Neuronal stem cell (in vitro differentiated cells): ENCODE measurements at regions not wholly inside any gene's neighbourhood (a gene's known extent, or its start where the extent isn't known, plus 50 kb on each side); places are given as distances from the start of the nearest gene placed in this dataset.

Source experiments
- DNase-seq: peaks from one replicate; pipeline ENCODE4 v3.0.0-alpha.2; 2013; ENCODE audit warnings: low spot score
- H2AFZ ChIP-seq: one replicate; pipeline ENCODE4 v1.6.1; 2013; ENCODE audit warnings: mild to moderate bottlenecking, low read length, inconsistent platforms
- H2AK5ac ChIP-seq: 2 replicates; pipeline ENCODE4 v1.6.1; 2013; ENCODE audit warnings: low read depth, mild to moderate bottlenecking, inconsistent platforms, low read length, moderate library complexity, mixed read lengths
- H2BK120ac ChIP-seq: 2 replicates; pipeline ENCODE4 v1.6.1; 2013; ENCODE audit warnings: low read depth, mild to moderate bottlenecking, inconsistent platforms, low read length, moderate library complexity, mixed read lengths
- H2BK12ac ChIP-seq: one replicate; pipeline ENCODE4 v1.6.1; 2013; ENCODE audit warnings: low read length, inconsistent platforms
- H2BK15ac ChIP-seq: 2 replicates; pipeline ENCODE4 v1.6.1; 2013; ENCODE audit warnings: mild to moderate bottlenecking, low read length, inconsistent platforms, mixed read lengths
- H2BK5ac ChIP-seq: one replicate; pipeline ENCODE4 v1.6.1; 2013; ENCODE audit warnings: inconsistent platforms, mild to moderate bottlenecking, low read length, moderate library complexity
- H3K14ac ChIP-seq: one replicate; pipeline ENCODE4 v1.6.1; 2013; ENCODE audit warnings: low read length, inconsistent platforms
- H3K18ac ChIP-seq: 2 replicates; pipeline ENCODE4 v1.6.1; 2013; ENCODE audit warnings: low read length, inconsistent platforms
- H3K23ac ChIP-seq: 2 replicates; pipeline ENCODE4 v1.6.1; 2013; ENCODE audit warnings: low read depth, mild to moderate bottlenecking, mixed read lengths, low read length, inconsistent platforms; ENCODE audit not compliant: poor library complexity
- H3K27ac ChIP-seq: replicated peaks from 3 replicates; pipeline ENCODE4 v1.5.1; 2013; ENCODE audit warnings: low read length, inconsistent platforms
- H3K27me3 ChIP-seq, 3 experiments: 2 replicates each; pipeline ENCODE4 v1.6.1; 2013; ENCODE audit warnings: low read length in 3 of 3, mild to moderate bottlenecking in 2 of 3, inconsistent platforms in 1 of 3, low read depth in 1 of 3, mixed read lengths in 1 of 3, moderate library complexity in 1 of 3; ENCODE audit not compliant: control insufficient read depth in 3 of 3, insufficient read depth in 3 of 3
- H3K36me3 ChIP-seq, 2 donors: replicated peaks in 1 of 2; 2 replicates each; pipeline ENCODE4 v1.6.1; 2013; ENCODE audit warnings: low read length in 2 of 2; ENCODE audit not compliant: control insufficient read depth in 2 of 2, insufficient read depth in 2 of 2
- H3K4ac ChIP-seq: 2 replicates; pipeline ENCODE4 v1.6.1; 2013; ENCODE audit warnings: inconsistent platforms, mild to moderate bottlenecking, low read length, moderate library complexity
- H3K4me1 ChIP-seq, 2 donors: 1 replicate in 1 of 2; 2 replicates in 1 of 2; pipeline ENCODE4 v1.6.1; 2013; ENCODE audit warnings: low read length in 2 of 2, low read depth in 1 of 2; ENCODE audit not compliant: control insufficient read depth in 2 of 2, insufficient read depth in 1 of 2
- H3K4me2 ChIP-seq: one replicate; pipeline ENCODE4 v1.6.1; 2013; ENCODE audit warnings: mild to moderate bottlenecking, low read length, inconsistent platforms; ENCODE audit not compliant: insufficient read depth, poor library complexity, severe bottlenecking
- H3K4me3 ChIP-seq, 2 donors: 2 replicates each; pipeline ENCODE4 v1.5.1; 2013; ENCODE audit warnings: low read length in 2 of 2, mild to moderate bottlenecking in 2 of 2, inconsistent platforms in 1 of 2, moderate library complexity in 1 of 2
- H3K79me1 ChIP-seq: one replicate; pipeline ENCODE4 v1.6.1; 2013; ENCODE audit warnings: low read depth, mild to moderate bottlenecking, inconsistent platforms, low read length, moderate library complexity
- H3K9ac ChIP-seq: one replicate; pipeline ENCODE4 v1.6.1; 2013; ENCODE audit warnings: mild to moderate bottlenecking, low read depth, low read length, inconsistent platforms; ENCODE audit not compliant: poor library complexity
- H3K9me3 ChIP-seq, 2 donors: replicated peaks in 1 of 2; 2 replicates each; pipeline versions ENCODE3 to v1.6.1; 2013; ENCODE audit warnings: low read length in 2 of 2, mild to moderate bottlenecking in 2 of 2, inconsistent platforms in 1 of 2, low read depth in 1 of 2, mixed read lengths in 1 of 2, moderate library complexity in 1 of 2; ENCODE audit not compliant: control insufficient read depth in 2 of 2, insufficient read depth in 1 of 2
- H4K8ac ChIP-seq: one replicate; pipeline ENCODE4 v1.6.1; 2013; ENCODE audit warnings: low read depth, mild to moderate bottlenecking, inconsistent platforms, low read length, moderate library complexity
- H4K91ac ChIP-seq: one replicate; pipeline ENCODE4 v1.6.1; 2013; ENCODE audit warnings: low read length, low read depth, mild to moderate bottlenecking, inconsistent platforms; ENCODE audit not compliant: poor library complexity
- WGBS, 2 donors: extraction: QIAGEN DNeasy Blood & Tissue Kit; methylation state at CpG; one replicate each; pipeline ENCODE4 v1.1.7; 2013; ENCODE audit warnings: missing lambda C conversion rate in 2 of 2, mixed read lengths in 1 of 2; ENCODE audit not compliant: insufficient read length in 2 of 2, insufficient replicate concordance in 1 of 2; ENCODE audit errors: extremely low coverage in 2 of 2; 5-methylcytosine and 5-hydroxymethylcytosine counted together

DNA sequence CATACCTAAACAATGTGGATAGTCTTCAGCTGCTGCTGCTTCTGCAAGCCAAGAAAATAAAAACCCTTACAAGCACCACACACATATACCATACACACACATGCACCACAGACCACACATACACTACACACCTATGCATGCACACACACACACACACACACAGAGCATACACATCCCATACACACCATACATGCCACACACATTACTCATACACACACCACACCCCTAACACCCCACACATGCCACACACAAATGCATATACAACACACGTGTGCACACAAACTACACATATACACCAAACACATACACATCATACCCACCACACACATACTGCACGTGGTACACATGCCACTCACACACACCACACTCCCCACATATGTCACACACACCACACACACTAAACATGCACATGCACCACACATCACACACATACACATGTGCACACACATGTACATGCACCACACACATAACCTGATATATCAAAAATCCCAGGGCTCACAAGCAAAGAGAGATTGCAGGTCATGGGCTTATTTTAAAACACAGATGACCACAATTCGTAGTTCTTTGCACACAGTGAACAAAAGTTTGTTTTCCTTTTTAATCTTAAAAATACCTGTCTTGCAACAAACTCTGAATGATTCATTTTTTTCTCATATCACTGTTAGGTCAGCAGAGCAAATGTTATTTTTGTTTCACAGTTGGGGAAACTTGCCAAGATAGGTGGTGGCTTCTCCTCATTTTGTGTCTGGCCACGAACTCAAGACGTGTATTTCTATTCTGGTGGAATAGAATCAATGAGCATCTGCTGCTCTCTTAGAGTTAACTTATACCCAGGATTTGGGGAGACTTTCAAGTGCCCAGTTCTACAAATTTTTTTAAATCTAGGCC is 456.6 kb downstream of the FGF9 start:
- H3K79me1 ChIP-seq: no peaks in the 10 kb centered on the region
- H3K9ac ChIP-seq: peak overlapping the region; percentile 72
- H2BK5ac ChIP-seq: no peak overlapping the region
- H2BK15ac ChIP-seq: no peak overlapping the region
- H3K4me3 ChIP-seq: peak overlapping the region in 1 of 2 donors; percentile 39
- peaks cover 0 to 4% of the 10 kb centered on the region in 2 donors for H3K9me3 ChIP-seq
- H3K27ac ChIP-seq: no peak overlapping the region
- no peak overlapping the region for H2BK120ac ChIP-seq
- H3K4me1 ChIP-seq: no peaks in the 10 kb centered on the region
- H3K23ac ChIP-seq: peak overlapping the region; percentile 22
- H2AFZ ChIP-seq: no peak overlapping the region
- peak overlapping the region; percentile 57 for H4K91ac ChIP-seq
- no peak overlapping the region for H2BK12ac ChIP-seq
- H3K4me2 ChIP-seq: no peak overlapping the region
- H4K8ac ChIP-seq: peak overlapping the region; percentile 98
- H3K36me3 ChIP-seq: no peaks in the 10 kb centered on the region
- H3K27me3 ChIP-seq: peaks cover 0 to 2% (median 0%) of the 10 kb centered on the region in 3 experiments
- DNase-seq: no peak
- H2AK5ac ChIP-seq: no peak overlapping the region
- WGBS, 2 donors: 100% methylated on average over 1 of the region's 5 CpGs; no CpG with 5 or more reads in 1 of the 2 donors
- H3K18ac ChIP-seq: peak overlapping the region; percentile 13
- no peak overlapping the region for H3K4ac ChIP-seq
- H3K14ac ChIP-seq: peak overlapping the region; percentile 90

DNA sequence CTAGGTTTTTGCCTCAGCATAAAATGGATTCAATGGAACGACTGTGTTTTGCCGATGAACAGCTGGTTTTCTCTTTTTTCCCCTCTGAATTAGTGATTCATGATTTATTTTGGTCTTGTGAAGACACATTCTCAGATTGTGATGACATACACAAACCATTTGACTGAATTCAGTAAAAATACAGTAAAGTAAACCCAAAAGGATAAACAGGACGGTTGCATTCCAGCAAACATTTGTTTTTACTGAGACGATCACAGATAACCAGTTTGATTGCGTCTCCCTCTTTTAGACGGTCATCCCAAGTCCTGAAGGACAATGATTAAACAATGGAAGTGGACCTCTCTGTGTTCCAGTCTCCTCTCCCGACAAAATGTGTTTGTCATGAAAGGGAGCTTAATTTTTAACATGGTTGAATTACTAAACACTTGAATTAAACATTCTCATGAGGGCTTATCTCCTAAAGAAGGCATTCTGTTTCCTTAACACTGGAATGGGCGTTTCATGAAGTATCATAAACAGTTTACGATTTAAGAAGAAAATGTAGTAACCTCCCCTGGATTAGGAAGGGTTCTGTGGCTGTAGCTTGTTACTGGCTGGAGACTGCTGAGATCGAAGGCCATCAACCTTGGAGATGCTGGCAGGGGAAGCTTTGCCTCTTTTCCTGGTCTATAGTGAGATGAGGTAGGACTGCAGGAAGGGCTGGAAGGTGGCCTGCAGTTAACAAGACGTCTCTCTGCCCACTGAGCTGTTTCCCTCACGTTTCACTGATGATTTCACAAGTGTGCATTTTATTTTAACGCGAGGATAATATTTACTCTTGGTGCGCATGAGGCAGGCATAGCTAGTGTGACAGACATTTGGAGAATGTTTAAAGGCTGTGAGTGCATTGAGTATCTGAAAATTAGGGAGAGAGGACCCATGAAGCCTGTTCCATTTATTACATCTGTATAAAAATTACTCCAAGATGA is 457.9 kb downstream of the FGF9 start:
- no CpG with 5 or more reads among the region's 15 CpGs for WGBS, 2 donors
- no peak overlapping the region for H3K9ac ChIP-seq
- no peaks in the 10 kb centered on the region for H3K36me3 ChIP-seq
- DNase-seq: no peak
- no peak overlapping the region for H3K4me2 ChIP-seq
- no peak overlapping the region for H4K91ac ChIP-seq
- H2BK15ac ChIP-seq: no peak overlapping the region
- H3K4me1 ChIP-seq: no peaks in the 10 kb centered on the region
- no peak overlapping the region for H3K23ac ChIP-seq
- no peaks in the 10 kb centered on the region for H3K79me1 ChIP-seq
- H3K4me3 ChIP-seq: no peak overlapping the region
- H2BK5ac ChIP-seq: no peak overlapping the region
- peaks cover 0 to 4% of the 10 kb centered on the region in 2 donors for H3K9me3 ChIP-seq
- no peak overlapping the region for H2AFZ ChIP-seq
- H2AK5ac ChIP-seq: no peak overlapping the region
- H3K27ac ChIP-seq: no peak overlapping the region
- no peak overlapping the region for H3K4ac ChIP-seq
- H3K18ac ChIP-seq: no peak overlapping the region
- no peak overlapping the region for H2BK12ac ChIP-seq
- peaks cover 0 to 2% (median 0%) of the 10 kb centered on the region in 3 experiments for H3K27me3 ChIP-seq
- H4K8ac ChIP-seq: no peak overlapping the region
- no peak overlapping the region for H3K14ac ChIP-seq
- no peak overlapping the region for H2BK120ac ChIP-seq

DNA sequence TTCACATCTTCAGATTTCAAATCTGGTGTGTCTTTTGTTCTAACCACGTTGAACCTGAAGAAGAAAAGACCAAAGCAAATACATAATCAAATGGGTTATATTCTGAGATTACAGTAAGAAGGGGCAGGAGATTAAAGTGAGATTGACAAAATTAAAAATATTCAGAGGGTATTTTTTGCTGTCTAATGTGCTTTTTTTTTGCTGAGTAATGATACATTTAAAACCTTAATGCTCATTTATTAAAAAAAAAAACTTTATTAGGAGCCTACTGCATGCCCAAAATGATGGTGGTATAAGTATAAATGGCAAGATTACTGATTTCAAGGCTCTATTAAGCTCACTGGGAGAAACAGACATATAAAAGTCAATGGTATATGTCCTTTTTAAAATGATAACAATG is 459.4 kb downstream of the FGF9 start:
- WGBS, 2 donors: no CpG with 5 or more reads among the region's 1 CpG

More for the DNA sequence above, 459.4 kb downstream of the FGF9 start:
- H3K4me1 ChIP-seq: no peaks in the 10 kb centered on the region
- H2AFZ ChIP-seq: no peak overlapping the region
- H2BK5ac ChIP-seq: no peak overlapping the region
- H3K27me3 ChIP-seq: peaks cover 0 to 2% (median 0%) of the 10 kb centered on the region in 3 experiments
- H4K91ac ChIP-seq: no peak overlapping the region
- H2BK120ac ChIP-seq: no peak overlapping the region
- no peak overlapping the region for H3K9ac ChIP-seq
- H3K4me2 ChIP-seq: no peak overlapping the region
- H4K8ac ChIP-seq: no peak overlapping the region
- H3K23ac ChIP-seq: no peak overlapping the region
- H3K36me3 ChIP-seq: no peaks in the 10 kb centered on the region
- H3K9me3 ChIP-seq: peaks cover 0 to 4% of the 10 kb centered on the region in 2 donors
- H2BK12ac ChIP-seq: no peak overlapping the region
- no peak for DNase-seq
- H3K4me3 ChIP-seq: no peak overlapping the region
- no peak overlapping the region for H2BK15ac ChIP-seq
- H3K79me1 ChIP-seq: no peaks in the 10 kb centered on the region
- H3K27ac ChIP-seq: no peak overlapping the region
- no peak overlapping the region for H3K4ac ChIP-seq
- H3K18ac ChIP-seq: no peak overlapping the region
- no peak overlapping the region for H2AK5ac ChIP-seq
- H3K14ac ChIP-seq: no peak overlapping the region
